ENCODE measurements at regions not wholly inside any gene's neighbourhood (a gene's known extent, or its start where the extent isn't known, plus 50 kb on each side); places are given as distances from the start of the nearest gene placed in this dataset.

GRCh38 chr3:74075241-74075640 is 450.5 kb upstream of the PDZRN3 start:
- no peak for TF ChIP-seq ELF1 (IDR thresholded peaks at IDR 0.05)
- no peak for TF ChIP-seq PBX3 (IDR thresholded peaks at IDR 0.05)
- no peak for TF ChIP-seq POLR2AphosphoS5 (IDR thresholded peaks at IDR 0.05; ENCODE audit: low read depth, low read length)
- TF ChIP-seq CHD2 (IDR thresholded peaks at IDR 0.05; ENCODE audit: low read length, partially characterized antibody): no peak
